Stimulated activated CD8-positive, alpha-beta memory T cell treated with anti-CD3 and anti-CD28 coated beads, Interleukin-12 subunit alpha, Interleukin-12 subunit beta, amount 100 ng/mL, for 24 hours (primary cell): ENCODE measurements at regions not wholly inside any gene's neighbourhood (a gene's known extent, or its start where the extent isn't known, plus 50 kb on each side); places are given as distances from the start of the nearest gene placed in this dataset.

Experiments
- DNase-seq: peaks from one replicate; pipeline ENCODE4 v3.0.0-alpha.2; 2020; ENCODE audit errors: extremely low read depth

DNA sequence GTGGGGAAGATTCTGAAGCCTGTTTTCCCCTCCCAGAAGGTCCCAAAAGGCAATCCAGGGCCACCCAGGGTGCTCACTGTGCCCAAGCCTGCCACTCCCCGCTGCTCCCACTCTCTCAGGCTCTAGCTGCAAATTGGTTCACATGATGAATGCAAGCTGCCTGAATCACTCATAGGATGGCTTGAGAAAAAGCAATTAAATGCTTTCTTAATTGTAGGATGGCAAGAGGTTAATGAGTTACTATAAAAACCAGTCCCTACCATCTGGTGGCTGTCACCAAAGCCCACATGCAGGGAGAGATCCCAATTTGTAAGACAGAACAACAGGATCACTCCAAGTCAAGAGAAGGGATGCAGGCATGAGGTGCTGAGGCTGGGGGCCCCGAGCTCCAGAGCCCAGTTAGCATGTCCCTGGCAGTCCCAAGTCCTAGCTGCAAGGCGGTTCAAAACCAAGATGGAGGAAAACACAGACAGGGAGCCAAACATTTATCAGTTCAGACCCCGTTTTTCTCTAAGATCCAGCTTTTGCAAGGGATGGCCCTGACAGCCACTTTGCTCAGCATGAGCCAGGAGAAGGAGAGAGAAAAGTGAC lies 207.1 kb downstream of the UACA start:
- DNase-seq: no peak

DNA sequence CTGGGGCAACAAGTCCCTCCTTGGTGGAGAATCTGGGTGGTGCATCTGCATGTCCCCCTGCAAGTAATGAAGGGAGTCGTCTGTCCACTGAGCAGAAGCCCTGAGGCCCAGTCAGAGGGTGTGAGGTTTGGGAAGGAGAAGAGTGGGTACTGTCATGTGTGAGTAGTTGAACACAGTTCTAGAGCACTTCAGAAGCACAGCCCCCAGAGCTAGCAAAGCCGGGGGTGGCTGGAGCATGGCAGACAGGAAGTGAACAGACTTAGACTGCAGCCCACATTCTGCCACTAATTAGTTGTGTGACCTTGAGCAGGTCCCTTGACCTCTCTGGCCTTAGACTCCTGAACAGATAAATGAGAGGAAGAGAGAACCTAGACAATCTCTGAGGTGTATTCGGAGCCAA lies 207.6 kb downstream of the UACA start:
- no peak for DNase-seq

DNA sequence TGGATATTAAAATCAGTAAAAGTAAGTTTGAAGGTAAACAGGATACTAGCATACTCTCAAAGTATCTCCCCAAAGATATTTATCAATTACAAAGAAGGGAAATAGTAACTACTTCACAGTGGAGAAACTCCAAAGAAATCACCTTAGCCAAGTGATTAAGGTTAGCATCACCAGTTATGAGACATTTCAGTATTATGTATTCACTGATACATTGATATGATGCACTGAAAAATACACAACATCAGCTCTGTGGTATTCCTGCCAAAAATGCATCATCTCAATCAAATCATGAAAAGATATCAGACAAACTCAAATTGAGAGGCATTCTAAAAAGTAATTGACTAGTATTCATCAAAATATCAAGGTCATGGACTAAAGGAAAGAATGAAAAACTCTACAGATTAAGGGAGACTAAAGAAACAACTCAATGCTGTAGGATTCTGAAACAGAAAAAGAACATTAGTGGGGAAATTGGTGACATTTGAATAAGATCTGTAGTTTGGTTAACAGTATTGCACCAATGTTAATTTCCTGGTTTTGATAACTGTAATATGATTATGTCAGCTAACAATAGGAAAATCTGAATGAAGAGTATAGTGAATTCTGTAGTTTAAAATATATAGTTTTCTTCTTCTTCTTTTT lies 215.4 kb downstream of the UACA start:
- no peak for DNase-seq

DNA sequence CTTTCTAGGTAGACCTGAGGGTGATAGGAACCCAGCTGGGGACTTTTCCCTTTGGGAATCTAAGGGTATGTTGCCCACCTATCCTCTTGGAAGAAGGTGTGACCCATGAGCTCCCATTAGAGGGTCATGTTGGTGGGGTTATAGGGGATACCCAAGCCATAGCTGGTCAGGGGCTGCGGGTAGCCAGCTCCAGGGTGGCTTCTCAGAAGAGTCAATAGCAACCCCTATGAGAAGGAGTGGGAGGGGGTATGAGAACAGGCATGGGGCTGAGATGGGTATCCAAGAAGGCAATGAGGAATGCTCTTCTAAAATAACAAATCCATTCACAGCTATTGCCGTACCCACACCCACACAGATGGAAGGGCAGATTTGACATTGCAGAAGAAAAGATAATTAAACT lies 217.8 kb downstream of the UACA start:
- no peak for DNase-seq

GRCh38 chr15:70541511-70541910 lies 221.8 kb downstream of the UACA start:
- DNase-seq: no peak

GRCh38 chr15:70539912-70540530 lies 223.3 kb downstream of the UACA start:
- no peak for DNase-seq

- DNase-seq: no peak
Observed at GRCh38 chr15:70539409-70539808, 223.9 kb downstream of the UACA start.

DNA sequence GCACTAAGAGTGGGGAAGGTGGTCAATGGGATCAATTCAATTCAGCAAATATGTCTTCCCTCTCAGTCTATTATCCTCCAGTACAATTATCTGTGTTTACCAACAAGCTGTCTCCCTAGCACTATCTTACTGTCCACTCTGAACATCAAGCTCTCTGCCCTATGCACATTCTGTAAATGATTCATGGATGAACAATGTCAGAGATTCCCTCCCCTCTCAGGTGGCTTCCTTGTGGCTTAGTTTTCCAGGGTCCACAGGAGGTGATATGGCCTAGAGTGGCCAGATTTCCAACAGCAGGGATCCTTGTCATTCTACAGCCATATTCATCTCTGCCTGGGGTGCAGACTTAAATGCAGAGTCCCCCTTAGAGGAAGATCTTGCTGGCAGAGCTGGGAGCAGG lies 225.1 kb downstream of the UACA start:
- DNase-seq: no peak

DNA sequence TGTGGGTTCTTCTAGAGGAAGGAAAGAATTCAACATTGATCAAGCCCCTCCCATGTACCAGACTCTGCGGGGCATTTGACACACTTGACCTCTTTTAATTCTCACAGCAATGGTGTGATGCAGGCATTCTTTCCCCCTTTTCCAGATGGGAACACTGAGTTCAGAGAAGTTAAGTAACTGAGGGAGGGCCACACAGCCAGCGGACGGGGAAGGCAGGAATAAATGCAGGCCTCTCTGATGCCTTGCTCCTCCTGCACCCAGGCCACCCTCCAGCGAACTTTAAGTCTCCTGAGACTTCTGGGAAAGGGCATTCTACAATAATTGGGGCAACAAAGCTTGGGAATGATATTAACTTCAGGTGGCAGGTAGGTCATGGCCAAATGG lies 227.4 kb downstream of the UACA start:
- DNase-seq: no peak

- no peak for DNase-seq
Observed at GRCh38 chr15:70535071-70535954, 228.0 kb downstream of the UACA start.

GRCh38 chr15:70533931-70534742 lies 229.2 kb downstream of the UACA start:
- DNase-seq: no peak

GRCh38 chr15:70532531-70533186 lies 230.7 kb downstream of the UACA start:
- no peak for DNase-seq

DNA sequence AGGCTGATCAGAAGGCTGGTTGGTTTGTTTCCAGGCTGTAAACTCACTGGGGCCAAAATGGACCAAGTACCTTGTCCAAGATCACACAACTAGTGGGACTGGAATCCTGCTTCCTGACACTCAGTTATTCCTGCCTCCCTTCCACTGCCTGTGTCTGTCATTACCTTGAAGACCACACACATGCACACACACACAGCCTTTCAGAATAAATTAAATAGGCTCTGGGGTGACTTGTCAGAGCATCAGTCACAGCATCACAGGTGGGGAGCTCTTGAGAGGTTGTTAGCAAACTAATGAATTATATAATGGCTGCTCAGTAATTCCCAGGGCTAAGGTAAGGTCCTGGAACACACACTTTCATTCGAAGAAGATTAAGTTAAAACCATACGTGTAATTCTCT lies 231.8 kb downstream of the UACA start:
- DNase-seq: no peak

GRCh38 chr15:70530906-70531305 lies 232.5 kb downstream of the UACA start:
- no peak for DNase-seq

DNA sequence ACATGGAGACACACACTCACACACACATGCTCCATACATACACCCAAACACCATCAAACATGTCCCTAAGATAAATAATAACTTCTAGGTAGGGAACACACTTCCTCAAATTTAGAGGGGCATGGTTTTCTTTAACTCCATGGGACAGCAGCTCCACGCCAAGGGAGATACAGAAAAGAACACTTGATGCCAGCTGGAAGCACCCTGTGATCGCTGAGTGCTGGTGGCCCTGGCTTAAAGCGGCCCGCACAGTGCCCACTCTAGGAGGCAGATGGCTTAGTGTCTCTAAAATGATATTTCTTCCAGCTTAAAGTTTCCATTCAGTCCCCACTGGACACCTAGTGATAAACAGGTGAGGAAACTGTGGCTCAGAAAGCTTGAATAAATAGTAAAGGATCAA lies 232.9 kb downstream of the UACA start:
- DNase-seq: no peak

- DNase-seq: no peak
Observed at GRCh38 chr15:70530017-70530499, 233.3 kb downstream of the UACA start.

GRCh38 chr15:70528816-70529215 lies 234.5 kb downstream of the UACA start:
- DNase-seq: no peak

- no peak for DNase-seq
Observed at GRCh38 chr15:70528270-70528706, 235.1 kb downstream of the UACA start.

DNA sequence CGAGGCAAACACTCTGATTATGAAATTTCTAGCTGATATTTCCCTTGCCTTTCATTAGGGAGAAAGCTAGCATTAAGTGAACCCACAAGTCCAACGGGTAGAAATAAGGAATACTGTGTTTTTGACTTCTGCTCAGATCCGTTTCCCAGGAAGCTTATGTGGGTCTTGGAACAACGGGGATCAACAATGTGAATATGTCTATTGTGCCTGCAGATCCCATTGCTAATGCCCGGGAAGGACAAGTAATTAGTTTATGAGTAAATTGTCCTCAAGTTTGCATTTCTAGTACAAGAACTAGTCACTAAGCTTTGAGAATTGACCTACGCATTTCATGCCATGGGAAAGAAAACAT lies 236.4 kb downstream of the UACA start:
- DNase-seq: no peak

DNA sequence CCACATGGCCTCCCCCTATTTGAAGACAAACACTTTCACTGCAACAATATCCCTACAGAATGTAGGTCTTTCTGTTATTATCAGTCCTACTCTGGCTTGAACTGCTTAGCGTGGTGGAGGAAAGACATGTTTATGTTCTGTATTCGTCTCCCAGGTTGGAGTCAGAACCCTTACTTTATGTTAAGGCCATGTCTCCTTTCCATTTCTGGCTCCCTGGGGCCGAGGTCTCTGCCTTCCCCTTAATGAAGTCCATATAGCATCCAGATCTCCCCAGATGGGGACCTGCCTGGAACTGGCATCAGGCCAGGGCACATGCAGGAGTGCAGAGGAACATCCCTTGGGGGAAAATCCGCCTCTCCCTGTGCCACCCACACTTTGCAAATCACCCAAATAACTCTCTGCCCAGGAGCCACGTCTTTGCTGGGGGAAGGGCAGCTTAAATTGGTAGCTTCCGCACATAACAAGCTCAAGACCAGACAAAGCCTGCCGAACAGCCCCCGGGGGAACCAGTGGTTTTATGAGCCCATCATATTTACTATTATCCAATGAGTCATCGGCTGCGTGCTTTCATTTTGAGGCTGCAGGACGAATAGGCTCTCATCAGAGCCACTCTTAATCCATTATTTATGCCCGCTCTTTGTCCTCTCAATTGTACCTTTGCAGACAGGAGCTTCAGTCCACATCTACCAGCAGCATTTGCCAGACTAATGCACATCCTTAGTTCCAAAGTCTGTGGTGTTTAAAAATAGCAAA lies 237.0 kb downstream of the UACA start:
- DNase-seq: no peak
